SU-DHL-6 (cell line): ENCODE measurements at regions not wholly inside any gene's neighbourhood (a gene's known extent, or its start where the extent isn't known, plus 50 kb on each side); places are given as distances from the start of the nearest gene placed in this dataset.

Experiments used
- CTCF ChIP-seq: fragments of 200-600 bp; sonication (generic); IDR thresholded peaks from one replicate; pipeline ENCODE4 v1.5.1; 2017; ENCODE audit warnings: antibody characterized with exemption, mild to moderate bottlenecking, low read length, moderate library complexity; ENCODE audit not compliant: insufficient read depth, poor library complexity, severe bottlenecking
- EZH2phosphoT487 ChIP-seq: fragments of 200-600 bp; sonication (generic), shearing (Covaris generic); conservative IDR thresholded peaks from 2 replicates; pipeline ENCODE4 v1.6.1; 2018; ENCODE audit warnings: mild to moderate bottlenecking, antibody characterized with exemption, low read length, moderate library complexity, mixed read lengths

DNA sequence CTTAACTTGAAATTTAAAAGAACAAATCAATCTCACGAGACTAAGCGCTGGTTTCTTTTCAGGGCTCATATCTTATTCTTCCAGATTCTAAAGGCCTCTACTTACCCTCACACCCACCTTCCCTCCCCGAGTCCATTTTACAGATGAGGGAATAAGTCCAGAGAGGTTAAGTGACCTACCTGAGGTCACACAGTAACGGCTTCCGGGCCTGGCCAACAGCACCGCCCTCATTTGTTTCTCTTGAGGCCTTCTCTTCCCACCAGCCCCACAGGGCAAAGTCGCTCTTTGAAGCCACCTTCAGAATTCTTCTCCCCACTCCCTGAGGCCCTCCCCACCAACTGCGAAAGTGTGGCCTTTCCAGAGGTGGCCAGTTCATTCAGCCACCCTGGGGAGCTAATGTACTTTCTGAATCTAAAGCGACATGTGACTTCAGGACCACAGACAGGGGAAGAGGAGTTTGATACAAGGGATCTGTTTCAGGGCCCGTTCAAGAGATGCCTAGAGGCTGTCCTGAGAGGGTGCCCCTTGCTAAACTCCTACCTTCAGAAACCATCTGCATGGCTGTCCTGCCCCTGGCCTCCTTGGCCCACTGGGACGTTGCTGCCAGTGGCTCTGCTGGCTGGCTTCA is 275.3 kb downstream of the HAUS1 start:
- no peak for TF ChIP-seq CTCF
- TF ChIP-seq EZH2phosphoT487, result no peak
